ENCODE measurements at regions not wholly inside any gene's neighbourhood (a gene's known extent, or its start where the extent isn't known, plus 50 kb on each side); places are given as distances from the start of the nearest gene placed in this dataset.

- peaks cover 4% of the 10 kb centered on the region for H3K27me3 ChIP-seq (ENCODE audit: insufficient read depth, low read length)
- H3K27ac Mint-ChIP-seq (ENCODE audit: unreplicated experiment) = no peak overlapping the region
- H3K79me2 ChIP-seq (ENCODE audit: insufficient read depth, low read length) = no peaks in the 10 kb centered on the region
- no peak overlapping the region for H3K4me2 ChIP-seq (ENCODE audit: low read length)
- FAIRE-seq (no peak), DNase-seq (ENCODE audit: low read depth) (no peak)
- H3K27ac ChIP-seq (ENCODE audit: low read depth, low read length) = no peak overlapping the region
- no peak overlapping the region for H3K4me3 Mint-ChIP-seq (ENCODE audit: unreplicated experiment)
- no peak overlapping the region for H3K4me3 ChIP-seq (ENCODE audit: insufficient read depth, low read depth, low read length)
- no peaks in the 10 kb centered on the region for H3K9me3 ChIP-seq (ENCODE audit: insufficient read depth, low read depth, low read length)
- H3K4me1 Mint-ChIP-seq (ENCODE audit: low read depth, unreplicated experiment) = no peaks in the 10 kb centered on the region
- no peak overlapping the region for H2AFZ ChIP-seq (ENCODE audit: low read depth, low read length)
- H4K20me1 ChIP-seq (ENCODE audit: insufficient read depth, low read length) = no peaks in the 10 kb centered on the region
- H3K9ac ChIP-seq (ENCODE audit: low read length) = no peak overlapping the region
- H3K27me3 Mint-ChIP-seq (ENCODE audit: low read depth, unreplicated experiment) = peaks cover 36% of the 10 kb centered on the region
- H3K36me3 ChIP-seq (ENCODE audit: insufficient read depth, low read length) = no peaks in the 10 kb centered on the region
- H3K9me3 Mint-ChIP-seq (ENCODE audit: unreplicated experiment) = no peaks in the 10 kb centered on the region
- no peaks in the 10 kb centered on the region for H3K4me1 ChIP-seq (ENCODE audit: insufficient read depth, low read length)
- no peaks in the 10 kb centered on the region for H3K36me3 Mint-ChIP-seq (ENCODE audit: low read depth, unreplicated experiment)
- no peak for TF ChIP-seq EZH2 (IDR thresholded peaks at IDR 0.05; ENCODE audit: insufficient read depth, low read length)
- no peak for TF ChIP-seq CTCF (IDR thresholded peaks at IDR 0.05; ENCODE audit: insufficient read depth, low read depth, low read length)
Measured at GRCh38 chr9:107631788-107632187, 142.2 kb upstream of the KLF4 start.

DNA sequence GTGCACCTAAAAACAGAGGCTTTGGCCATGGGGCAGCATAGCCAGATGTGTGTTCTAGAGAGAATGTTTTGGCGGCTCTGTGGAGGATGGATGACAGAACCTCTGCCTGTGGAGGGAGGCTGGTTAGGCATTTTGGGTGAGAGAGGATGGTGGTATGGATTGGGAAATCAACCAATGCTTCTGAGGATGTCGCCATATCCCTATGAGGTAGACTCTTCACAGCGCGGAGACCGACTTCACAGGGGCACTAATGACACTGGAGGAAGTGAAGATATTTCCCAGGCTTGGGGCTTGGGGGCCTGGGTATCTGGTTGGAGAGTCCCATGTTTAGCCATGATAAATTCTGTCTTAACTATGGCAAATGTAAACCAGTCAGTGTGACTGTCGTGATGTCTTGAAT lies 140.6 kb upstream of the KLF4 start:
- Mint-ChIP-seq H3K27me3 (ENCODE audit: low read depth, unreplicated experiment) (peaks cover 33% of the 10 kb centered on the region), H3K4me3 (ENCODE audit: unreplicated experiment) (no peak overlapping the region), H3K27ac (ENCODE audit: unreplicated experiment) (no peak overlapping the region), H3K9me3 (ENCODE audit: unreplicated experiment) (no peaks in the 10 kb centered on the region), H3K36me3 (ENCODE audit: low read depth, unreplicated experiment) (no peaks in the 10 kb centered on the region), H3K4me1 (ENCODE audit: low read depth, unreplicated experiment) (no peaks in the 10 kb centered on the region)
- no peaks in the 10 kb centered on the region for H3K4me1 ChIP-seq (ENCODE audit: insufficient read depth, low read length)
- H3K36me3 ChIP-seq (ENCODE audit: insufficient read depth, low read length) = no peaks in the 10 kb centered on the region
- no peak overlapping the region for H3K4me3 ChIP-seq (ENCODE audit: insufficient read depth, low read depth, low read length)
- H3K79me2 ChIP-seq (ENCODE audit: insufficient read depth, low read length) = no peaks in the 10 kb centered on the region
- DNase-seq (ENCODE audit: low read depth) = no peak
- no peaks in the 10 kb centered on the region for H4K20me1 ChIP-seq (ENCODE audit: insufficient read depth, low read length)
- H3K9me3 ChIP-seq (ENCODE audit: insufficient read depth, low read depth, low read length) = no peaks in the 10 kb centered on the region
- TF ChIP-seq EZH2 (IDR thresholded peaks at IDR 0.05; ENCODE audit: insufficient read depth, low read length) = no peak
- TF ChIP-seq CTCF (IDR thresholded peaks at IDR 0.05; ENCODE audit: insufficient read depth, low read depth, low read length) = no peak
- no peak overlapping the region for H3K4me2 ChIP-seq (ENCODE audit: low read length)
- H3K27me3 ChIP-seq (ENCODE audit: insufficient read depth, low read length) = peaks cover 4% of the 10 kb centered on the region
- H3K9ac ChIP-seq (ENCODE audit: low read length) = no peak overlapping the region
- no peak for FAIRE-seq
- H3K27ac ChIP-seq (ENCODE audit: low read depth, low read length) = no peak overlapping the region
- H2AFZ ChIP-seq (ENCODE audit: low read depth, low read length) = no peak overlapping the region

- H3K36me3 Mint-ChIP-seq (ENCODE audit: low read depth, unreplicated experiment) = no peaks in the 10 kb centered on the region
- H3K79me2 ChIP-seq (ENCODE audit: insufficient read depth, low read length) = no peaks in the 10 kb centered on the region
- no peak for FAIRE-seq
- H4K20me1 ChIP-seq (ENCODE audit: insufficient read depth, low read length) = no peaks in the 10 kb centered on the region
- TF ChIP-seq EZH2 (IDR thresholded peaks at IDR 0.05; ENCODE audit: insufficient read depth, low read length) = no peak
- no peak for TF ChIP-seq CTCF (IDR thresholded peaks at IDR 0.05; ENCODE audit: insufficient read depth, low read depth, low read length)
- H3K27ac ChIP-seq (ENCODE audit: low read depth, low read length) = no peak overlapping the region
- H3K4me1 ChIP-seq (ENCODE audit: insufficient read depth, low read length) = no peaks in the 10 kb centered on the region
- peaks cover 5% of the 10 kb centered on the region for H3K27me3 ChIP-seq (ENCODE audit: insufficient read depth, low read length)
- H3K9ac ChIP-seq (ENCODE audit: low read length) = no peak overlapping the region
- no peaks in the 10 kb centered on the region for H3K9me3 ChIP-seq (ENCODE audit: insufficient read depth, low read depth, low read length)
- no peaks in the 10 kb centered on the region for H3K9me3 Mint-ChIP-seq (ENCODE audit: unreplicated experiment)
- peaks cover 34% of the 10 kb centered on the region for H3K27me3 Mint-ChIP-seq (ENCODE audit: low read depth, unreplicated experiment)
- no peak overlapping the region for H3K27ac Mint-ChIP-seq (ENCODE audit: unreplicated experiment)
- no peak overlapping the region for H3K4me2 ChIP-seq (ENCODE audit: low read length)
- no peak overlapping the region for H3K4me3 ChIP-seq (ENCODE audit: insufficient read depth, low read depth, low read length)
- no peaks in the 10 kb centered on the region for H3K36me3 ChIP-seq (ENCODE audit: insufficient read depth, low read length)
- DNase-seq (ENCODE audit: low read depth) = no peak
- H3K4me1 Mint-ChIP-seq (ENCODE audit: low read depth, unreplicated experiment) = no peaks in the 10 kb centered on the region
- no peak overlapping the region for H3K4me3 Mint-ChIP-seq (ENCODE audit: unreplicated experiment)
- no peak overlapping the region for H2AFZ ChIP-seq (ENCODE audit: low read depth, low read length)
Measured at GRCh38 chr9:107628444-107628843, 138.9 kb upstream of the KLF4 start.

All from astrocyte (in vitro differentiated cells and primary cell).